ENCODE measurements at regions not wholly inside any gene's neighbourhood (a gene's known extent, or its start where the extent isn't known, plus 50 kb on each side); places are given as distances from the start of the nearest gene placed in this dataset.

- no peak overlapping the region for H3K4me3 Mint-ChIP-seq
Observed at GRCh38 chr7:26470691-26471090, 179.0 kb downstream of the SNX10 start.

GRCh38 chr7:26471306-26472075 lies 179.8 kb downstream of the SNX10 start:
- H3F3A ChIP-seq (ENCODE audit: low read depth): no peaks in the 10 kb centered on the region
- H2AFZ ChIP-seq (replicated peaks): no peak overlapping the region
- no peaks in the 10 kb centered on the region for H3K27me3 ChIP-seq
- peaks cover 8% of the 10 kb centered on the region for H3K4me1 Mint-ChIP-seq
- no peaks in the 10 kb centered on the region for H3K27me3 Mint-ChIP-seq (ENCODE audit: insufficient read depth, low read depth)
- no peaks in the 10 kb centered on the region for H3K9me3 ChIP-seq (ENCODE audit: low read depth)
- H3K27ac Mint-ChIP-seq: no peak overlapping the region
- DNase-seq (ENCODE audit: low spot score): no peak
- H3K36me3 ChIP-seq: no peaks in the 10 kb centered on the region
- no peak overlapping the region for H3K27ac ChIP-seq
- no peak overlapping the region for H3K4me3 Mint-ChIP-seq
- no peaks in the 10 kb centered on the region for H3K79me2 ChIP-seq (ENCODE audit: low read depth)
- H3K9me3 Mint-ChIP-seq: no peaks in the 10 kb centered on the region
- no peak overlapping the region for H3K4me2 ChIP-seq
- H3K36me3 Mint-ChIP-seq: no peaks in the 10 kb centered on the region
- TF ChIP-seq, protein P1, sequence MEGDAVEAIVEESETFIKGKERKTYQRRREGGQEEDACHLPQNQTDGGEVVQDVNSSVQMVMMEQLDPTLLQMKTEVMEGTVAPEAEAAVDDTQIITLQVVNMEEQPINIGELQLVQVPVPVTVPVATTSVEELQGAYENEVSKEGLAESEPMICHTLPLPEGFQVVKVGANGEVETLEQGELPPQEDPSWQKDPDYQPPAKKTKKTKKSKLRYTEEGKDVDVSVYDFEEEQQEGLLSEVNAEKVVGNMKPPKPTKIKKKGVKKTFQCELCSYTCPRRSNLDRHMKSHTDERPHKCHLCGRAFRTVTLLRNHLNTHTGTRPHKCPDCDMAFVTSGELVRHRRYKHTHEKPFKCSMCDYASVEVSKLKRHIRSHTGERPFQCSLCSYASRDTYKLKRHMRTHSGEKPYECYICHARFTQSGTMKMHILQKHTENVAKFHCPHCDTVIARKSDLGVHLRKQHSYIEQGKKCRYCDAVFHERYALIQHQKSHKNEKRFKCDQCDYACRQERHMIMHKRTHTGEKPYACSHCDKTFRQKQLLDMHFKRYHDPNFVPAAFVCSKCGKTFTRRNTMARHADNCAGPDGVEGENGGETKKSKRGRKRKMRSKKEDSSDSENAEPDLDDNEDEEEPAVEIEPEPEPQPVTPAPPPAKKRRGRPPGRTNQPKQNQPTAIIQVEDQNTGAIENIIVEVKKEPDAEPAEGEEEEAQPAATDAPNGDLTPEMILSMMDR (IDR thresholded peaks at IDR 0.05): no peak
- TF ChIP-seq EZH2phosphoT487 (IDR thresholded peaks at IDR 0.05): no peak
- no peak for TF ChIP-seq EZH2 (IDR thresholded peaks at IDR 0.05)
- H3K4me1 ChIP-seq: no peaks in the 10 kb centered on the region
- no peak overlapping the region for H3K9ac ChIP-seq
- H4K20me1 ChIP-seq (ENCODE audit: low read depth): no peaks in the 10 kb centered on the region
- no peak overlapping the region for H3K4me3 ChIP-seq

More at GRCh38 chr7:26470691-26471090, 179.0 kb downstream of the SNX10 start:
- TF ChIP-seq, protein P1 (IDR thresholded peaks at IDR 0.05): no peak
- no peak for TF ChIP-seq EZH2 (IDR thresholded peaks at IDR 0.05)
- no peak for TF ChIP-seq EZH2phosphoT487 (IDR thresholded peaks at IDR 0.05)
- no peaks in the 10 kb centered on the region for H3F3A ChIP-seq (ENCODE audit: low read depth)
- no peaks in the 10 kb centered on the region for H3K27me3 ChIP-seq
- no peaks in the 10 kb centered on the region for H3K79me2 ChIP-seq (ENCODE audit: low read depth)
- H3K9ac ChIP-seq: no peak overlapping the region
- H3K4me3 ChIP-seq: no peak overlapping the region
- H3K36me3 ChIP-seq: no peaks in the 10 kb centered on the region
- H3K4me1 ChIP-seq: no peaks in the 10 kb centered on the region
- Mint-ChIP-seq H3K27me3 (ENCODE audit: insufficient read depth, low read depth) (no peaks in the 10 kb centered on the region), H3K36me3 (no peaks in the 10 kb centered on the region), H3K4me1 (peaks cover 8% of the 10 kb centered on the region), H3K9me3 (no peaks in the 10 kb centered on the region), H3K27ac (no peak overlapping the region)
- H2AFZ ChIP-seq (replicated peaks): no peak overlapping the region
- no peak for DNase-seq (ENCODE audit: low spot score)
- no peaks in the 10 kb centered on the region for H3K9me3 ChIP-seq (ENCODE audit: low read depth)
- H4K20me1 ChIP-seq (ENCODE audit: low read depth): no peaks in the 10 kb centered on the region
- no peak overlapping the region for H3K27ac ChIP-seq
- no peak overlapping the region for H3K4me2 ChIP-seq

- Histone ChIP-seq H3K4me1 (no peaks in the 10 kb centered on the region), H3K4me3 (no peak overlapping the region), H3K9me3 (ENCODE audit: low read depth) (no peaks in the 10 kb centered on the region), H3K27me3 (no peaks in the 10 kb centered on the region), H2AFZ (replicated peaks) (no peak overlapping the region), H3F3A (ENCODE audit: low read depth) (no peaks in the 10 kb centered on the region), H3K27ac (no peak overlapping the region), H3K4me2 (no peak overlapping the region), H3K36me3 (no peaks in the 10 kb centered on the region), H3K79me2 (ENCODE audit: low read depth) (no peaks in the 10 kb centered on the region), H4K20me1 (ENCODE audit: low read depth) (no peaks in the 10 kb centered on the region), H3K9ac (no peak overlapping the region)
- H3K27me3 Mint-ChIP-seq (ENCODE audit: insufficient read depth, low read depth): no peaks in the 10 kb centered on the region
- DNase-seq (ENCODE audit: low spot score): no peak
- no peaks in the 10 kb centered on the region for H3K9me3 Mint-ChIP-seq
- H3K27ac Mint-ChIP-seq: no peak overlapping the region
- TF ChIP-seq EZH2 (IDR thresholded peaks at IDR 0.05): no peak
- TF ChIP-seq, protein P1 (IDR thresholded peaks at IDR 0.05): no peak
- no peak for TF ChIP-seq EZH2phosphoT487 (IDR thresholded peaks at IDR 0.05)
- H3K4me1 Mint-ChIP-seq: peaks cover 8% of the 10 kb centered on the region
- no peak overlapping the region for H3K4me3 Mint-ChIP-seq
- H3K36me3 Mint-ChIP-seq: no peaks in the 10 kb centered on the region
Observed at GRCh38 chr7:26472971-26473370, 181.3 kb downstream of the SNX10 start.

Data from neural progenitor cell (in vitro differentiated cells).